ENCODE measurements at regions not wholly inside any gene's neighbourhood (a gene's known extent, or its start where the extent isn't known, plus 50 kb on each side); places are given as distances from the start of the nearest gene placed in this dataset.
"Not testable (repeated sequence)": the region's sequence is repeated elsewhere in the genome, so short reads cannot be mapped to it uniquely, and the experiment has no call there.

DNA sequence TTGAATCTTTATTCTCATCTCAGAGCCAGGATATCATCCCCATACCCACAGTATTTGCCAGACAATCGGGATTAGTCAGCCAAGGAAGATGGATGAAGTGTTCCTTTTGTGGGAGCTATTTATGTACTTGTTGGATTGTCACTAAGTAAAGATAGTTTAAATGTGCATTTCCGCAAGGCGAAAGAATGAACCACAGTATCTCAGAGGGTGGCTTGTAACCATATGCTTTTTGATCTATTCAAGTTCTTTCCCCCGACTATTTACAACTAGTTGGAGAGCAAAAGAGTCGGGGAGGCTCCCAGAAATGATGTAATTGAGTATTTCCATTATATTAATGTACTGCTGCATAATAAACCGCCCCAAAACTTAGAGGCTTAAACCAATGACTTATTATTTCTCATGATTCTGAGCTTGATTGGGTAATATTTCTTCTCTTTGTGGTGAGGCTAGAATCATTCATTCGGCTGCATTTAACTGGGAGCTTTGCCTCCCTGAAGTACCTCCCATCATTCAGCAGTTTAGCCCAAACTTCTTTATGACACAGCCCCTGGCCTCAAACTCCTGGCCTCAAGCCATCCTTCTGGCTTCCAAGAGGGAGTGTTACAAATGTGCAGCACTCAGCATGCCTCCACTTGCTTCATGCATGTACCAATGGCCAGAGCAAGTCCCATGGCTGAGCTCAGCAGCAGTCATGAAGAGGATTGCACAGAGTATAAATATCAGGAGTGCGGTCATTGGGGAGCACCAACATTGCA, 423.7 kb downstream of the METTL4 start:
- DNase-seq = peak; percentile 86

DNA sequence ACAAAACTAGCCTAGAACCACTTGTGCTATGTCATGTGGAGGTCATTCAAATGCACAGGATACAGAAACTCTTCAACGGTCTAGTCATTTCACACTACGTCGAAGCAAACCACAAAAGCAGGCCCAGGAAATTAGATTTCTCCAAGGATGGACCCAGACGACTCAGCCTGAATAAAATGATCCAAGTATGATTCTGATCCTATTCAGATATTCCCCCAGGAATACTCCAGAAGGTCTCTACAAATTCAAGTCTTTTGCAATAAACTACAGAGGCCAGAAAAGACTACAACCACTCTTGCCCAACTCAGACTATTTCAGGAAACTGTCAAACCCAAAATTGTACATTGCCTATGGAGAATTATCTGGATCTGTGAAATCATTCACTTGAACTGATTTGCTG, 422.5 kb downstream of the METTL4 start:
- DNase-seq = peak; percentile 49

DNA sequence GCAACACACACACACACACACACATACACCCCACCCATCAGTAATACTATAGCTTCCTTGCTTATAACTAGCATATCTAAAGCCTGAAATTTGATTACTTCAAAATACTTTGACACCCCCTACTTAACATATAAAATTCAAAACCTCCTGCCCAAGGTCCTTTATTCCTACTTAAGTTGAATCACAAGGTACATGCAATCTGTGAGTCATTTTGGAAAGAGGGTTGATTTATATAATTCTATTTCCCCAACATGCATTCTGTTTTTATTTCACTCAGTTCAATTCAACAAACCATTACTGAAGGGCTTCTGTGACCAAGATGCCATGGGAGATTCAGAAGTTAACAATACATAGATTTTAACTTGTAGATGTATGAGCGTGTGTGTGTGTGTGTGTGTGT, 420.7 kb downstream of the METTL4 start:
- DNase-seq = peak; percentile 45

DNA sequence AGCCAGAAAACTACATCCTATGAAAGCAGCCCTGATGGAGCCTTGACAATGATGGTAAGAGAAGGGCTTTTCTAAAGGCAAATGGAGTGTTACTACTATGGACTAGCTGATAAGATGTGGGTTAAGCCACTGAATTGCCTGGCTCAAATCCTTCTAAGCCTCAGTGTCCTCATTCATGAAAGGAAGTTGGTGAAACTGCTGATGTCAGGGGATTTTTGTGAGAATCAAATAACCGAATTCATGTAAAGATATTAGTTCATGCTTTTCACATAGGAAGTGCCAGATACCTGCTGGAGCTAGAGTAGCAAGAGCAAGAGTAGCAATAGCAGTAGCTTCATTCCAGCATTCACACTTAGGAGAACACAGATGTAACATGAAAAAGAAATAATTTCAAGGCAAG, 417.0 kb downstream of the METTL4 start:
- no peak for DNase-seq

DNA sequence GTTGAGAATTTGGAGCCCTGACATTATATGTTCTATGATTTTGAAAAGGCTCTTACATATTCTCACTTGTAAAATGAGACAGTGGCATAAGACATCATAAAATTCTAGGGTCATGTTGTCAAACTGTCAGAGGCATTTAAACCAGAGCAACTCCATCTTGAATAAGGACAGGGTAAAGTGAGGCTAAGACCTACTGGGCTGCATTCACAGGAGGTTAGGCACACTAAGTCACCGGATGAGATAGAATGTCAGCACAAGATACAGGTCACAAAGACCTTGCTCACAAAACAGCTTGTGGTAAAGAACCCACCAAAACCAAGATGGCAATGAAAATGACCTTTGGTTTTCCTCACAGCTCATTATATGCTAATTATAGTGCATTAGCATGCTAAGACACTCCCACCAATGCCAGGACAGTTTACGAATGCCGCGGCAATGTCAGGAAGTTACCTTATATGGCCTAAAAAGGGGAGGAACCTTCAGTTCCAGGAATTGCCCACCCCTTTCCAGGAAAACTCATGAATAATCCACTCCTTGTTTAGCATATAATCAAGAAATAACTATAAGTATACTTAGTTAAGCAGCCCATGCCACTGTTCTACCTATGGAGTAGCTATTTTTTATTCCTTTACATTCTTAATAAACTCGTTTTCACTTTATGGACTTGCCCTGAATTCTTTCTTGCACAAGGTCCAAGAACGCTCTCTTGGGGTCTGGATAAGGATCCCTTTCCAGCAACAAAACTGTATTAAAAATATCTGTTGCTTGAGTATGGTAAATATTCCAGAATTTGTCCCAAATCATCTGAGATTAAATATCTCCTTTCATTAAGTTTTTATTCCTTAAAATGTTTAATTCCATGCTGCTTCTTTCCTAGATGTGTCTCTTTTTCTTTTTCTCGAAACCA, 406.4 kb downstream of the METTL4 start:
- no peak for DNase-seq

DNA sequence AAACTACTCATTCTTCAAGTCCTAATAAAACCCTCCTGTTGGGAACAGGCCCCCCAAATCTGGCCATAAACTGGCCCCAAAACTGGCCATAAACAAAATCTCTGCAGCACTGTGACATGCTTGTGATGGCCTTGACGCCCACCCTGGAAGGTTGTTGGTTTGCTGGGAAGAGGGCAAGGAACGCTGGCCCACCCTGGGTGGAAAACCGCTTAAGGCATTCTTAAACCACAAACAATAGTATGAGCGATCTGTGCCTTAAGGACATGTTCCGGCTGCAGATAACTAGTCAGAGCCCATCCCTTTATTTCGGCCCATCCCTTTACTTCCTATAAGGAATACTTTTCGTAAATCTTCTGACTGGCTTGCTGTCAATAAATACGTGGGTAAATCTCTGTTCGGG, 404.4 kb downstream of the METTL4 start:
- DNase-seq = not testable (repeated sequence)

DNA sequence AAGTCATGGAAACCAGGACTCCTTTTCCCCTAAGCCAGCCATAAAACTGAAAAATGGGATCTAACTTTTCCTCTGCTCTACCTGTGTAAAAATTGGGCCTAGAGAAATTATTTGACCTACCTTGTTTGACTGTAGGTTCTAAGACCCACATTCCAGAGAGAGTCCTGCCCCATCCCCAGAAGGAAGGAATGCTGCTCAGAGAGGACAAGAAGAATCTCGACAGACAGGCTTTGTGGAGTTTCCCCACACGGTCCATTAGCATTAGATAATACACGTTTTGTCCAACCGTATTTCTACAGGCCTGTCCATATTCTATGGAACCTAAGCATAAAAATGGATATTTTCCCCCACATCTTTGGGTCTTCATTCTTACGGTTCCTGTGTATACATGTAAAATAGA, 403.3 kb downstream of the METTL4 start:
- no peak for DNase-seq

DNA sequence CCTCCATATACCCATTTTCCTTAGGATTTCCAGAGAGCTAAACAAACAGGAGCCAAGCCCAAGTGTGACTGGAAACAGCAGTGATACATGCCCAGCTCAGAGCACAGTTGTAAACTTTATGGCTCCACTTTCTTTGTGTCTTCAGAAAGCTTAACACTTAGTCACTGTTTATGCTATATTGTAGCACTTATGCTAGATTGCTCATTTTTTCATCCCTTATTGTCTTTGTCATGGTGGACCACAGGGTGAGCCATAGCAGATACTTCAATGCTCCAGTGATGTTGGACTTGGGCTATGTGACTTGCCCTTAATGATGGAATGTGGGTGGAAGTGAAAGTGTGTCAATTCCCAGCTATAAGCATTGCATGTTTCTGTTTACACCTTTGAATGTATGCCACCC, 401.6 kb downstream of the METTL4 start:
- DNase-seq = no peak

DNA sequence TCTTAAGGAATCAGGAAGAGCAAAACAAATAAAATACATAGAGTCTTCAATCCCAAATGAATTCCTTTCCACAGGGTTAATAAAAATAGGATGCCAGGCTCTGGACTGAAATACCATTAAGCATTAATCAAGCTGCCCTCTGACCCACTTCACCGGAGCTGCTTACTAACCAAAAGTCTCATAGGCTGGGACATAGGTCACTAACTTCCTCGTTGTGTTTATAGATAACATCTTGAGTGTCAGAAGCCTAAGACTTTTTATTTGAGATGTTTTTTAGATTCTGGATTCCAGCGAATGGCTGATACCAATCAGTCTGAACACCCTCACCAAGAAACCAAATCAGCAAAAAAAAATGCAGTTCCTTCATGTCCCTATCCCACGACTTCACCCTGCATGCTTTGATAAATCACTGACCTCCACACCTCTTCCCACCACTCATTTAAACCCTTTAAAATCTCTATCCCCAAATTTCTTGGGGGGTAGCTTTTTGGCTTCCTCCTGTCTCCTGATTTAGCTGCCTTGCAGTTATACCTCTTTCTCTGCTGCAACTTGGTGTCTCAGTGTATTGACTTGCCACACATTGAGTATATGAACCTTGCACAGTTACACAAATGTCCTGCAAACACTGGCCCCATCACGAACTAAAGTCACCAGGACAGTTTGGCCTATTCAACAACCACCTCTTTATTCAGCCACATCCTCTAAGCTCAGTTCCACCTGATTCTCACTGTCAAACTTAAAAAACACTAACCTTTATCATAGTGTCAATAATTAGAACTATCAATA, 399.3 kb downstream of the METTL4 start:
- no peak for DNase-seq

DNA sequence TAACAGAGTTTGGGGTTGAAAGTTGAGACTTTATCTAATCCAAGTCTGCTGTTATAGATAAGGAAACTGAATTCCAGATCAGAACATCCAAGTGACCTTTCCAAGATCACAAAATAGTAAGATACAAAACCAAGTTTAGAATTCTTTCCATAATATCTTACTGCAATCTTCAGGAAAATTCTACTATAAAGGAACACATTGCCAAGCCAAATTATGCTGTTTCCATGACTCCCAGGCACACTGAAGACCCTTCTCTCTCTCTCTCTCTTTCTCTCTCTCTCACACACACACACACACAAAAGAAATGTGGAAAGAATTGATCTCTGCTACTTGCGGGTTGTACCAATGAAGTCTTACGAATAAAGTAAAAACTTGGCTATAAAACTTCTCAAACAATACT, 398.4 kb downstream of the METTL4 start:
- DNase-seq = no peak

DNA sequence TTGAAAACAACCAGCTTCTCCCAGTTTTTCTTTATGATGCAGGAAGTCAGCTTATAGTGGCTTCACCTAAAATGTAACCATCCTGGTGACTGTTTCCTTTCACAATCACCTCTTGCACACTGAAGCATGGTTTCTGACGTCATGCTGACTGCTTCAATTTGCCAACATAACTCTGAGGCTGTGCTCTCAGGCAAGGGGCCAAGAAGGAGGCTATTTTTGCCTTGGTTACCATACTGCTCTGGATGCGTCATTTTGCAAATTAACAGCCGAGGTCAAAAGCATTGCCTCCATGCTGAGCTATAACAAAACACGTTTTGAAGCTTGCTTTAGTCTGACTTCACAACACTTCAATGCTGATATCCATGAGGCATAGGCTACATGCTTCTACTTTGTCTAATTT, 397.8 kb downstream of the METTL4 start:
- DNase-seq = peak; percentile 84

DNA sequence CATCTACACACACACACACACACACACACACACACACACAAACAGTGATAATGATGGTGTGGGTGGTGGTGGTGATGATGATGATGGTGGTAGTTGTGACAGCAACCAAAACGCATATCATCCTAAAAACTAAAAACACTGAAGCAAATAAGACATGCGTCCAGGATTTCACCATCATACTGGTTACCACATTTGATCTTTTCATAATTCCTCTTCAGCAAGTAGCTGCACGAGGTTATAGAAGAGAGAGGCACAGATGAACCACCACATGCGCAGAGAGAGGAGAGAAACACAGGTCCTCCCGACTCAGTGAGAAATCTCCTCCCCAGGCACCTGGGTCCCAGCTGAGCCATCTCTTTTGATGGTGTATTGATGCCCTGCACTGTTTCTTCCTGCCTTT, 393.3 kb downstream of the METTL4 start:
- no peak for DNase-seq

DNA sequence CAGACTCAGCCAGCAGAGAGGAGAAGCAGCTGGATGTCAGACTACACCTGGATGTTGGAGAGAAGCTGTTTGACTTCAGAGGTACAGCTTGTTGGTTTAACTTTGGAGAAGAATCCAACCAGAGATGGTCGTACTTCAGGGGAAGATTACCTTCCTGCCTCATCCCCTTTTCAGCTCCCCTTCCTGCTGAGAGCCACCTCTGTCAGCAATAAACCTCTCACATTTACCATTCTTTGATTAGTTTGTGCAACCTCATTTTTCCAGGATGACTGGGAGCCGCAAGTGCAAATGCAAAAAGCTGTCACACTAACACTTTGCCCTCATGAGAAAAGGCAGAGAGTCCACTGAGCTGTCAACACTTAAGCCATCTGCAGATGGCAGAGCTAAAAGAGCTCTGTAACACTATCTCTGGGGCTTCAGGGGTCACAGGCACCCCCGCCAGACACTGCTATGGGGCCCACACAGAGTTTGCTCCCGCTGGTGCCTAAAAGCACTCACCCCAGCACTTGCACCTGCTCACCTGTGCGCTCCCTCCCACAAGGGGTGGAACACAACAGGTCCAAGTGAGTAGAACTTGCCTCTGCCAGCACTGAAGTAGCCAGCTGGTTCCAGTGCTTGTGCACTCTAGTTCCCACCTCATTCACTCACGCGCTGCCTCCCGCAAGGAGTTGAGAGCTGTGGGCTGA, 391.7 kb downstream of the METTL4 start:
- no peak for DNase-seq

DNA sequence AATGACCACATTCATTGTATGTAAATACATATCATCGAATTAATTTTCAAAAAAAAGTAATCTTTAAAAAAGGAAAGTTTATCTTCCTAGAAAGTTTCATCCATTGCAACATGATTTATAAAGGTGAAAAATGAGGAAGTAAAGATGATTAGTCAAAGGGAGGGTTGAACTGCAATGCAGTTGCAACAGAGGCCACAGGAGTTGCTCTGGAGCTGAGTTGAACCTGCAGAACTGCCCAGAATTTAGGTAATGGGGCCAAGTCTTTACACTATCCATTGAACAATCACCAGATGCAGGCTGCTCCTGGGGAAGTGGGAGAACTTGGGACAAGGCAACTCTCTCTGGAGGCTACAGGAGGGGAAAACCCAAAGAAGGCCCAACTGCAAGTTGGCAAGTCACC, 390.7 kb downstream of the METTL4 start:
- no peak for DNase-seq

DNA sequence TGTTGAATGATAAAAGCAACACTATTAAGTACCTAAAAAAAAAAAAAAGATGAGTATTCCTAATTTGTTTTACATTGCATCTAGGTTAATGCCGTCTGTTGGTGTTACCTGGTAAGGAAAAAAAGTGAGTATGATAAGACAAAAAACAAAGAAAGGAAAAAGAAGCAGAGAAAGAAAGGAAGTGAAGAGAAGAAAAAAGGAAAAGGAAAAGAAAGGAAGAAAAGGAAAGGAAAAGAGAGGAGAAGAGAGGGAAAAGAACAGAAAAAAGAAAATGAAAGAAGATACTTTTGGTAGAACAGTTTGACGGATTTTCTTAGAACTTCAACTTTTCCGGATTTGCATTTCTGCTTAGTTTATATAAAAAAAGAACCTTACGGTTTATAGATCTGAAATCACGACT, 387.9 kb downstream of the METTL4 start:
- no peak for DNase-seq

DNA sequence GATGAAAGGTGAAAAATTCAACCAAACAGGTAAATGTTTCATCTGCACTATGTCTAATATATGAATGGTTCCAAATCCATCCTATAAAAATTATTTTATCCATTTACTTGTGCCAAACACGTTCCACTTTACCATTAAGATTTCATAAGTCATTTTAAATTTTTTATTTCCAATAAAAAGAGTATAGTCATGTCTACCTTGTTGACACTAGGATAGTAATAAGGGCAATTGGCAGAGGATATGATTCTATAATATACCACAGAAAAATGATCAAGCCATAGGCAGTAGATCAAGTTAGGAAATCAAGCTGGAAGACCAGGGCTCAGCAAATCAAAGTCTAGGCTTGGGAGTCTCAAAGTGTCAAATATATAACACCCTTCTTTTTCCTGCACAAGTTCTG, 384.3 kb downstream of the METTL4 start:
- no peak for DNase-seq

DNA sequence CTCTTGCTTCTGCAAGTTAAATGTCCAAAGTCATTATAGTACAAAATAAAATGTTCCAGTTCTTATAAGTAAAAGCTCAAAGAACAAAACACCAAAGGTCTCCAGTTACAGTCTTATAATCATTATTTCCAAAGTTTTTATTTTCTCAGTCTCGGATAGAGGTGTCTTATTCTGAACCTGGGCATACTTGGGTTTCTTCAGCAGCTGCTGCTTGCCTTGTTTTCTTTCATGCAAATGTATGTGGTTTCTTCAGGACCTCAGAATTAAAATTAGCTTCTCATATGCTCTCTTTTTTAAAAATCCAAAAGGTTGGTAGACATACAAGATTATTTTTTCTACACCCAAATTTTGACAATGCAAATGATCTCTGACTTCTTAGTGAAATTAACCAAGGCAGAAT, 383.0 kb downstream of the METTL4 start:
- DNase-seq = no peak

DNA sequence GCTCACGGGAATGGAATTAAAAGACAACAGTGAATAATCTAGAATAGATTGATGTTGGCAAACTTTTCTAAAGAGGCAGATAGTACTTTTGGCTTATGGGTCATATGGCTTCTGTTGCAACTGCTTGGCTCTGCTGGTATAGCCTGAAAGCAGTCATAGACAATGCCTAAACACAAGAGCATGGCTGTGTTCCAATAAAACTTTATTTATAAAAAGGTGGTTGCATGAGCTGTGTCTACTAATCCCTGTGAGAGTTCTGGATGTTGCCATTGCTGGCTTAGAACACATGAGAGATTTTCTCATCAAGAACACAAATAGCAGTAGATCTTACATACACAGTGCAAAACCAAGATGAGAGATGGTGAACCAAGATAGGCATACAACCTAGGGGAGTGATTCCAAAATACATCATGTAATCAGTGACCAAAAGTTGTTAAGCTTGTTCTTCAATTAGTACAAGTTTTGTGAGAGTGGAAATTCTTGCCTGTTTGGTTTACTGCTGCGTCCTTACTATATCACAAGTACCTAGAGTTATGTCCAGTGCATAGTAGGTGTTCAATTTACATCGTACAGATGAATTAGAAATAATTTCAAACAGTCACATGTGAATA, 380.0 kb downstream of the METTL4 start:
- DNase-seq = no peak

DNA sequence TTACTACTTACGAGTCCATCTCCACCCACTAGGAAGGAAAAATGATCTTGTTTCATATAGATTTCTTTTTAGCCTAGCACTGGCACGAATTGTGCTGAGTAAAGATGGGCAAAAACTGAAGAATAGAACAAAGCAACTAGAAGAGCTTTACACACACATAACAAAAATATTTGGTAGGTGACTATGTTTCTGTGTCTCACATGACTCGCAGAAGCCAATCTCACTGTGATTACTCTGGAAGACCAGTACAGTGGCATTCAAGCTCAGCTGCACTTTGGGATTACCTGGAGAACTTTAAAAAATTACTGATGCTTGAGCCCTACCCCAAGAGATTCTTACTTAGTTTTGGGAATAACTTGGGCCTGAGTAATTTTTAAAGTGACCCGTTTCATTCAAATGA, 378.7 kb downstream of the METTL4 start:
- DNase-seq = no peak

DNA sequence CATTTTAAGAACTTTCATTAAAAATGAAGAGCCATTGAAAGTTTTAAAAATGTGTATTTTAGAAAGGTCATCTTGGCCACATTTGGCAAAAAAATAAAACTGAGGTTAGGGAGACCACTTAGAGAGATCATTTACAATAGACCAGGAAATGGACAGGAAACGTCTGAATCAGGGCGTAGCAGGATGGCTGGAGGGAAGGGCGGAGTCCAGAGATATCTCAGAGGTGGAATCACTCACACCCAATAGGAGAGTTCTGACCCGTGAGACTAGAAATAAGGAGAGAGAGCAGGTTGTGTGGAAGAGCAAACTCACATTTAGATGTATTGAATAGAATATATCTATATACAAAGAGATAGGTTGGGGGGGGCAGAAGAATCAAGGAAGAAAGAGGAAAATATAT, 373.4 kb downstream of the METTL4 start:
- no peak for DNase-seq

DNA sequence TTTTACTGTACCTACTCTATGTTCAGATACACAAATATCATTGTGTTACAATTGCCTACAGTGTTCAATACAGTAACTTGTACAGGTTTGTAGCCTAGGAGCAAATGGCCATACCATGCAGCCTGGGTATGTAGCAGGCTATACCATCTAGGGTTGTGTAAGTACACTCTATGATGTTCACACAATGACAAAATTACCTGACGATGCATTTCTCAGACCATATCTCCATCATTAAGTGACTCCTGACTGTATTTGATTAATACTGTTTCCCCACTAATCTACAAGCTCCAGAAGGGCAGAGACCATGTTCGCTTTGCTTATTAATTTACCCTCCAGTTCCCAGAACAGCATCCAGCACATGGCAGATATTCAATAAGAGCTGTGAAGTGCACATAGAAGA, 372.2 kb downstream of the METTL4 start:
- DNase-seq = no peak

DNA sequence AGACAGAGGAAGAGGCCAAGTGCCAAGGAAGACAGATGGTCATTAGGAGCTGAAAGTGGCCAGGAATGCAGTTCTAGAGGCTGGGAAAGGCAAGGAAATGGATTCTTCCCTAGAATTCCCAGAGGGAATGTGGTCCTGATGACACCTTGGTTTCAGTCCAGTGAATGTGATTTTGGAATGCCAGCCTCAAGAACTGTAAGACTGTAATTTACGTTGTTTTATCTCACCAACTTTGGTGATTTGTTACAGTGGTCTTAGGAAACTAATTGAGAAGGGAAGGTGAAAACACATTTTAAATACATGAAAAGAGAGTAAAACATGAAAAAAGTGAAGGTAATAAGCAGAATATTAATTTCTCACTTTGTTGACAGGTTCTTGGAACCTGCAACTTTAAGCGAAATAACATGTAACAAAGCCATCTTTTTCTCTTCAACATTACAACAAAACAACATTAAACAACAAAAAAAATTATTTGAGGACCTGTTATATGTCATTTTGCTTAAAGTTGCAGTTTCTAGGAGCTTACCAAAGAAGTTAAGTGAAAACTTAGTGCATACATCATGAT, 370.2 kb downstream of the METTL4 start:
- no peak for DNase-seq

All from fibroblast of skin of right biceps (primary cell).